ENCODE measurements at regions not wholly inside any gene's neighbourhood (a gene's known extent, or its start where the extent isn't known, plus 50 kb on each side); places are given as distances from the start of the nearest gene placed in this dataset.

DNA sequence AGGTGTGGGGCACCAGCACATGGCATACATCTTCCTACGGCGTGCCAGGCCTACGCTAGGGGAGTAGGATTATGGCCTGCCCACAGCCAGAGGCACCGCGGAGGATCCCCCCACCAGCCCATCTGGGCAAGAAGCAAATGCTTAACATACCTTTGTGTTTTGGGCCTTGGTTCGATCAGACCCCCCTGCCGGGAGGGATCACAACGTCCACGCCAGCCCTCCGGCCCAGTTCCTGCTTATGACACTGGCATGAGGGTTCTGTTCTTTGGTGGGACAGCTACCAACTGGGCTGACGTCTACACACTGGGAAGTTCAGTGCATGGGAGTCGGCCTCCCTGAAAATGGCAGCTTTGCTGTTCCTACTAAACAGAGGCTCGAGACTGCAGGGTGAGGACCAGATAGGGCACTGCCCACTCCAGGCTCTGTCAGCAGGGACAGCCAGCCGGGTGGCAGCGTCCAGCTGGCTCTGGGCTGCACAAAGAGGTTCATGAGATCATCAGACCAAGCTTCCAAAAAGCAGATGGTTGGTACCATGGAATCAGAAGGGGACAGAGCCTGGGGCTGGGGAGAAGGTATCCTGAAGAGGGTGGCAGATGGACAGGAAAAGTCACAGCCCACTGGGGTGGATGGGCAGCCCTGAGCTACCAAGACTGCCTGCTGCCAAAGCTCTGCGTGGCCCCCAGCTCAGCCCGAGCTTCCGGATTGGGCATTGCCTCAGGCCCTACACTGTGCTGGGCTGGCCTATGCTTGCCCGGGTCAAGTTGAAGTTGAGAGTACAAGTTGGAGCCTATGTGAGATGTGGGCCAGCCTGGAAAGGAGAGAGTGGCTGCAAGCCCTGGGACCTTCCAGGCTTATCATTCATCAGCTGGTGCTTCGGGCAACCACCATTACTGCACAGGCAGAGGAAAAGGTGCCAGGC, 61.7 kb upstream of the TEX51 start:
- intact Hi-C loops (cut with DNase I): no loop called here
- no peaks in the 10 kb centered on the region for H3K36me3 ChIP-seq (ENCODE audit: control insufficient read depth in 2 of 3, insufficient read depth in 3 of 3, low read length in 3 of 3)
- no peak for FAIRE-seq

GRCh38 chr2:126837966-126838715, 60.5 kb upstream of the TEX51 start:
- intact Hi-C loops (cut with DNase I): no loop called here
- H3K9me3 ChIP-seq (ENCODE audit: control insufficient read depth in 2 of 3, insufficient read depth in 1 of 3, low read length in 3 of 3): no peaks in the 10 kb centered on the region
- peak in 3 of 5 donors; percentile 27 to 35 (median 32) for DNase-seq
- no peak overlapping the region for H3K4me3 ChIP-seq (ENCODE audit: low read length in 3 of 3)
- TF ChIP-seq CTCF (IDR thresholded peaks at IDR 0.05; ENCODE audit: borderline replicate concordance, extremely low read depth, insufficient read depth): no peak
- no peak for FAIRE-seq
- no peaks in the 10 kb centered on the region for H3K27me3 ChIP-seq (ENCODE audit: control insufficient read depth, insufficient read depth, low read length)
- H3K27ac ChIP-seq (ENCODE audit: low read depth in 2 of 2, low read length in 2 of 2): no peak overlapping the region
- no peaks in the 10 kb centered on the region for H3K4me1 ChIP-seq (ENCODE audit: control insufficient read depth in 2 of 3, insufficient read depth in 2 of 3, low read depth in 1 of 3, low read length in 3 of 3)
- H3K9ac ChIP-seq (ENCODE audit: low read length in 3 of 3): no peak overlapping the region
- no peaks in the 10 kb centered on the region for H3K36me3 ChIP-seq (ENCODE audit: control insufficient read depth in 2 of 3, insufficient read depth in 3 of 3, low read length in 3 of 3)

More for the DNA sequence above, 61.7 kb upstream of the TEX51 start:
- Histone ChIP-seq H3K4me3 (ENCODE audit: low read length in 3 of 3) (no peak overlapping the region), H3K4me1 (ENCODE audit: control insufficient read depth in 2 of 3, insufficient read depth in 2 of 3, low read depth in 1 of 3, low read length in 3 of 3) (no peaks in the 10 kb centered on the region), H3K27me3 (ENCODE audit: control insufficient read depth, insufficient read depth, low read length) (no peaks in the 10 kb centered on the region), H3K9me3 (ENCODE audit: control insufficient read depth in 2 of 3, insufficient read depth in 1 of 3, low read length in 3 of 3) (no peaks in the 10 kb centered on the region), H3K9ac (ENCODE audit: low read length in 3 of 3) (no peak overlapping the region), H3K27ac (ENCODE audit: low read depth in 2 of 2, low read length in 2 of 2) (no peak overlapping the region)
- DNase-seq: no peak
- no peak for TF ChIP-seq CTCF (IDR thresholded peaks at IDR 0.05; ENCODE audit: borderline replicate concordance, extremely low read depth, insufficient read depth)

DNA sequence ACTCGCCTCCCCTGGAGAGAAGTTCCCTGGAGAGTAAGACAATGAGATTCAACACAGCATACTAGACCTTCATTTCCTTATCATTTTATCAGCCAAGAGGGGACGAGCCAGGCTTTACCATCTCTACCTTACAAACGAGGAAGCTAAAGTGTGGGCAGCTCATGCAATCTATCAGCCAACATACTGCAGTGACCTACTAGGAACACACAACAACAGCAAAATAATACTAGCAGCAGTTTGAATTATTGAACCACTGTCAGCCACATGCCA, 60.0 kb upstream of the TEX51 start:
- intact Hi-C loops (cut with DNase I): no loop called here
- no peak for FAIRE-seq
- no peaks in the 10 kb centered on the region for H3K4me1 ChIP-seq (ENCODE audit: control insufficient read depth in 2 of 3, insufficient read depth in 2 of 3, low read depth in 1 of 3, low read length in 3 of 3)

More for the DNA sequence above, 60.0 kb upstream of the TEX51 start:
- no peak overlapping the region for H3K4me3 ChIP-seq (ENCODE audit: low read length in 3 of 3)
- no peak for DNase-seq
- H3K27ac ChIP-seq (ENCODE audit: low read depth in 2 of 2, low read length in 2 of 2): no peak overlapping the region
- no peaks in the 10 kb centered on the region for H3K27me3 ChIP-seq (ENCODE audit: control insufficient read depth, insufficient read depth, low read length)
- H3K9me3 ChIP-seq (ENCODE audit: control insufficient read depth in 2 of 3, insufficient read depth in 1 of 3, low read length in 3 of 3): no peaks in the 10 kb centered on the region
- no peak for TF ChIP-seq CTCF (IDR thresholded peaks at IDR 0.05; ENCODE audit: borderline replicate concordance, extremely low read depth, insufficient read depth)
- no peaks in the 10 kb centered on the region for H3K36me3 ChIP-seq (ENCODE audit: control insufficient read depth in 2 of 3, insufficient read depth in 3 of 3, low read length in 3 of 3)
- H3K9ac ChIP-seq (ENCODE audit: low read length in 3 of 3): no peak overlapping the region
